Transverse colon (tissue), 4 donors: ENCODE measurements at regions not wholly inside any gene's neighbourhood (a gene's known extent, or its start where the extent isn't known, plus 50 kb on each side); places are given as distances from the start of the nearest gene placed in this dataset.

Source experiments
- CTCF ChIP-seq, 5 experiments: fragments of 200-600 bp in 3 of 5; fragments of 450-650 bp in 2 of 5; sonication (generic) in 3 of 5; IDR thresholded peaks; 1 replicate in 2 of 5; 2 replicates in 3 of 5; pipeline ENCODE4 v1.5.1; 2016 to 2017; ENCODE audit warnings: antibody characterized with exemption in 5 of 5, inconsistent platforms in 3 of 5, mild to moderate bottlenecking in 2 of 5, moderate library complexity in 1 of 5
- EP300 ChIP-seq: sonication (generic); formaldehyde crosslinking; IDR thresholded peaks from one replicate; pipeline ENCODE4 v1.6.1; 2017; ENCODE audit warnings: antibody characterized with exemption, low read depth
- POLR2A ChIP-seq: fragments of 450-650 bp; IDR thresholded peaks from one replicate; pipeline ENCODE4 v1.6.1; 2016; ENCODE audit warnings: antibody characterized with exemption, mild to moderate bottlenecking, moderate library complexity
- POLR2AphosphoS5 ChIP-seq, 3 donors: sonication (generic); formaldehyde crosslinking; IDR thresholded peaks; one replicate each; pipeline ENCODE4 v1.6.1; 2016; ENCODE audit warnings: antibody characterized with exemption in 3 of 3

- TF ChIP-seq POLR2A (no peak), CTCF (IDR thresholded peaks at IDR 0.05) (no peak), POLR2AphosphoS5 (IDR thresholded peaks at IDR 0.05) (no peak), EP300 (no peak)
Measured at GRCh38 chr3:162015856-162016255, 519.2 kb downstream of the OTOL1 start.
